ENCODE measurements at regions not wholly inside any gene's neighbourhood (a gene's known extent, or its start where the extent isn't known, plus 50 kb on each side); places are given as distances from the start of the nearest gene placed in this dataset.

DNA sequence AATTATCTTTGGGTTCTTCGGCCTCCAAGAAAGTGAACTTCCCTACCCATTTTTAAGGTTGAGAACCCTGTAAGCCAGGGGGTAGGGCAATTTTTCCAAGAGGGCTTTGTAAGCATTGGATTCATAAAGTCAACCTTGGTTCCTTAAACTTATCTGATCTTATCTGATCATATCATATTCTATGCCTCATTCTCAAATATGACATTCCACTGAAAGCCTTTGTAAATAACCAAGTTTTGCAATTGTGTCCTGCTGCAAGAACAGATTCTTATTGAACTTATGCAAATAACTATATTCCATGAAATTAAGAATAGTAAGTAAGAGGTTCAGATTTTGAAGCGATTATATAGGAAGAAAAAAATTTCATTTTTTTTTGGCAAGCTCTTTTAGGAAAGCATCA, 649.5 kb downstream of the LRRC70 start:
- no peaks in the 10 kb centered on the region; the same call in 2 of the 3 replicates for H3K36me3 ChIP-seq (ENCODE audit: control insufficient read depth, insufficient read depth, low read length)
- no peaks in the 10 kb centered on the region for H3K4me1 ChIP-seq (replicated peaks in 1 of 2; ENCODE audit: control insufficient read depth in 2 of 2, insufficient read depth in 2 of 2, low read length in 2 of 2)
- no peak overlapping the region for H2AFZ ChIP-seq (ENCODE audit: low read depth, low read length)
- TF ChIP-seq XRCC4 (IDR thresholded peaks at IDR 0.05; ENCODE audit: extremely low read depth, insufficient read depth, insufficient read length) = no peak
- TF ChIP-seq ZNF551 (CRISPR knock-in tag; IDR thresholded peaks at IDR 0.05) = no peak
- TF ChIP-seq SOX6 (IDR thresholded peaks at IDR 0.05) = no peak
- no peak for TF ChIP-seq C11orf30 (IDR thresholded peaks at IDR 0.05; ENCODE audit: low read depth)
- no peak for TF ChIP-seq TAF7 (tag; IDR thresholded peaks at IDR 0.05)
- TF ChIP-seq SLC30A9 (CRISPR knock-in tag; IDR thresholded peaks at IDR 0.05) = no peak
- no peak for TF ChIP-seq STAT5A (IDR thresholded peaks at IDR 0.05; ENCODE audit: borderline replicate concordance, low read length)
- no peak for TF ChIP-seq ZNF280A (IDR thresholded peaks at IDR 0.05; ENCODE audit: low read depth, partially characterized antibody)
- TF ChIP-seq HMG20A (CRISPR knock-in tag; conservative IDR thresholded peaks at IDR 0.05) = no peak
- TF ChIP-seq ZNF431 (CRISPR knock-in tag; IDR thresholded peaks at IDR 0.05) = no peak
- TF ChIP-seq PREB (CRISPR knock-in tag; IDR thresholded peaks at IDR 0.05) = no peak
- no peak for TF ChIP-seq MBD2 (IDR thresholded peaks at IDR 0.05; ENCODE audit: borderline replicate concordance, low read depth)
- no peak for TF ChIP-seq ZNF589 (CRISPR knock-in tag; IDR thresholded peaks at IDR 0.05; ENCODE audit: low read depth)
- H3K79me2 ChIP-seq (ENCODE audit: control insufficient read depth, insufficient read depth, low read length) = no peaks in the 10 kb centered on the region
- no peak overlapping the region for H3K4me2 ChIP-seq (ENCODE audit: insufficient read depth, low read length)
- H3K27ac ChIP-seq (ENCODE audit: extremely low read depth, low read depth, low read length) = no peak overlapping the region
- H3K9ac ChIP-seq (ENCODE audit: insufficient read depth in 1 of 2, low read depth in 2 of 2, low read length in 2 of 2) = no peak overlapping the region
- no peak for ATAC-seq
- no peaks in the 10 kb centered on the region for H3K9me1 ChIP-seq (ENCODE audit: control insufficient read depth, insufficient read depth, low read length)
- no peaks in the 10 kb centered on the region; the same call in 1 of the 2 replicates for H3K9me3 ChIP-seq (replicated peaks; ENCODE audit: control insufficient read depth, insufficient read depth, low read depth, low read length)
- H4K20me1 ChIP-seq (replicated peaks; ENCODE audit: control insufficient read depth, insufficient read depth, low read length) = no peaks in the 10 kb centered on the region
- WGBS (ENCODE audit: insufficient coverage, low coverage, missing lambda C conversion rate) = 0% methylated on average over 2 of the region's 2 CpGs
- intact Hi-C loops (cut with micrococcal nuclease) (no loop called here), in situ Hi-C loops (cut with MboI) (no loop called here)
- no peak for DNase-seq (ENCODE audit: extremely low read depth in 1 of 4, low spot score in 3 of 4)
- FAIRE-seq = no peak
- BruUV-seq (replicated peaks) = no TSS peak
- ChIA-PET CTCF (ENCODE audit: low intra/inter-chr PET ratio) (no interaction called here), POLR2A (no interaction called here)
- no peaks in the 10 kb centered on the region for H3K27me3 ChIP-seq (ENCODE audit: control insufficient read depth in 2 of 2, insufficient read depth in 2 of 2, low read length in 2 of 2)
- no peak overlapping the region for H3K4me3 ChIP-seq

Measured in K562 (cell line).